ENCODE measurements at regions not wholly inside any gene's neighbourhood (a gene's known extent, or its start where the extent isn't known, plus 50 kb on each side); places are given as distances from the start of the nearest gene placed in this dataset.
"Not testable (repeated sequence)": the region's sequence is repeated elsewhere in the genome, so short reads cannot be mapped to it uniquely, and the experiment has no call there.

DNA sequence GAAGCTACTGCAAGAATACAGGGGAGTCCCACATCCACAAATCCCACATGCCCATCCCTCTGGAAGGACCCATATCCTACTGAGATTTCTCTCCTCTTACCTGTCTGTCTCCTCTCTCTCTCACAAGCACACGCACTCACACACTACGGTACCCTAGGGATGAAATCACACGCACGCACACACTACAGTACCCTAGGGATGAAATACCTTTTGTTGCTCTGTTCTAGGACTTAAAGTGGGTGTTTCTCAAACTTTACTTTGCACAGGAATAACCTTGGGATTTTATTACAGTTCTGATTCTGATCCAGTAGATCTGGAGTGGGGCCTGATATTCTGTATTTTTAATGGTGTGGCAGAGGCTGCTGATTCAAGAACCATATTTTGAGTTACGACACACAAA, 622.2 kb upstream of the ZNF385D start:
- DNase-seq (ENCODE audit: extremely low read depth, low read depth, low spot score), result no peak

DNA sequence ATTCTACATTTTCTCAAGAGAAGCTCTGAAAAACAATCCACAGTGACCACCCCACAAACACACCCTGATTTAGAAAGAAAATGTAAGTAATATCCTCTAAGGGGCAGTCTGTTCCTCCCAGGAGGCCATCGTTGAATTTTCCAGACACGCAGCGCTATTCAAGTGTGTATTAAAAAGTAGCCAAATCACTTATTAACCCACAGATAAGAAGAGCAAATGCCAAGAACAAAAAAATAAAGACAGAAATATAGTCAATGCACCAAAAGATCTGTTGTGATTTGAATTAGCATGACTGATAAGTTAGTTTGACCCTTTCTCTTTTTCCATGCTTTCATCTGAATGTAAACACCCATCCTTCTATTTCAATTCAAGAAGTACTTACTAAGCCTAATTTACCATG, 622.8 kb upstream of the ZNF385D start:
- no peak for DNase-seq (ENCODE audit: extremely low read depth, low read depth, low spot score)

DNA sequence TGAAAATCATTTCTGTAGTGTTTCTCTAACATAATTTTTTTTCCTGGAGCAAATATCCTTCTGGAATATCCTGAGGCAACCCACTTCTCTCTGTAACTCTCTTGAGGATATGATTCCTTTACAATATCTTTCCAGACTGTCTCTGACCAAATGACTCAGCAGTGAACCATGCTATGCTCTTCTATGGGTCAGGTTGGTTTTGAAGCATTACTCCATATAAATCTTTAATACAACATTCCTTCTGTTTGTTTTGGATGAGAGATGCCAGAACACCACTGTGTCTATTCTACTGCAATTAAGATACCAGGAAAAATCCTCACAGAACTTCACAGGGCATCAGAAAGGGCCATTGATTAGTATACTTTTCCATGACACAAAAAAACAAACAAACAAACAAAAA, 626.4 kb upstream of the ZNF385D start:
- DNase-seq (ENCODE audit: extremely low read depth, low read depth, low spot score), result no peak

GRCh38 chr3:22378869-22379268, 627.9 kb upstream of the ZNF385D start:
- no peak for DNase-seq (ENCODE audit: extremely low read depth, low read depth, low spot score)

GRCh38 chr3:22380253-22380652, 629.2 kb upstream of the ZNF385D start:
- DNase-seq (ENCODE audit: extremely low read depth, low read depth, low spot score), result no peak

DNA sequence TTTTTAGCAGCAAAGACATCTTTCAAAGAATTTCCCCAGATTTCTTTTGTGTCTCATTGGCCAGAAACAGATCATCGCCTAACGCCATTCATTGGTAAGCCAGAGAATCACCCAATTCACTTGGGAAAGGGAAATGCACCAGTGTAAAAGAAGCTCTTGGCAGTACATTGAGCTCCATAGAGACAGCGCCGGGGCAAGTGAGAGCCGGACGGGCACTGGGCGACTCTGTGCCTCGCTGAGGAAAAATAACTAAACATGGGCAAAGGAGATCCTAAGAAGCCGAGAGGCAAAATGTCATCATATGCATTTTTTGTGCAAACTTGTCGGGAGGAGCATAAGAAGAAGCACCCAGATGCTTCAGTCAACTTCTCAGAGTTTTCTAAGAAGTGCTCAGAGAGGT, 630.6 kb upstream of the ZNF385D start:
- not testable (repeated sequence) for DNase-seq (ENCODE audit: extremely low read depth, low read depth, low spot score)

DNA sequence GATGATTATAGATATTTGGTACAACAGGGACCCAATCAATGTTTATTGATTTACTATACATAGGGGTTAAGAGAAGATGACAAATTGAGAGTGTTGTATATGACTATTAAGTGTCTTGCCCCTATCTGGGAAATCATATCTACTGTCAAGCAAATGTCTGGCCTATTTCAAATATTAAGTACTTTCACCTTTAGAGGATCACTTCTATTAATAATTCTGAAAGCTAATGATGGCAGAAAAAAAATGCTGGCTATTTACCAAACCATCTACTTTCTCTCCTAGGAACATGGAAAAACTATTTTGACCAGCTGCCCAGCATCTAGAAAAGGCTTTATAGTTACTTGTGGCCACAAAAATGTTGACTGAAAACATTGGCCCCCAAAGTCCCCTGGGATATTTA, 632.3 kb upstream of the ZNF385D start:
- DNase-seq (ENCODE audit: extremely low read depth, low read depth, low spot score), result no peak

GRCh38 chr3:22386107-22386506, 635.1 kb upstream of the ZNF385D start:
- no peak for DNase-seq (ENCODE audit: extremely low read depth, low read depth, low spot score)

DNA sequence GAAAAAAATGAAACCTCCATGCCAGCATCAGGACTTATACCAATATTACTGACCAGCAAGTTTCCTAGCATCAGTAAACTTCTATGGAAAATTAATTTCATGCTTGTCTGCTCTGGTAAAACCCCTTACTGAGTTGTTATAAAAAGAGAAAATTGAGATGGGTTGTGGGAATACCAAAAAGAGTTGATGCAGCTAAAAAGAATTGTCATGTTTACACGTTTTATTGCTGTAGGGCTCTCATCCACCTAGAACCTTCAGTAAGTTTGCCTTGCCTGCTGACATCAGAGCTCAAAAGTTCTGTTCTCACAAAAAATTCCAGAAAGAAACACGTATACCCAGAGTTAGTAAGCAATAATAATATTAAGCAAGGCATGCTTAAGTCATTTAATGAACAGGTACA, 641.3 kb upstream of the ZNF385D start:
- DNase-seq (ENCODE audit: extremely low read depth, low read depth, low spot score), result no peak

GRCh38 chr3:22392859-22393258, 641.8 kb upstream of the ZNF385D start:
- DNase-seq (ENCODE audit: extremely low read depth, low read depth, low spot score), result no peak

DNA sequence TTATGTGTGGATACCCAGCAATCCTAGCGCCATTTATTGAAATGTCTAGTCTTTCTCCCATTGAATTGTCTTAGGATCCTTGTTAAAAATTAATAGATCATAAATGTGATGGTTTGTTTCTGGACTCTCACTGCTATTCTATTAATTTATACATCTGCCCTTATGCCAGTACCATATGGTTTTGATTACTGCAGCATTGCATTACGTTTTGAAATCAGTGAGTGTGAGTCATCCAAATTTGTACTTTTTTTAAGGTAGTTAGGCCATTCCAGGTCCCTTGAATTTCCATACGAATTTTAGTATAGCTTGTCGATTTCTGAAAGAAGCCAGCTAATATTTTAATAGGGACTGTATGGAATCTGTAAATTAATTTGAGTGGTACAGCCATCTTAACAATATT, 648.6 kb upstream of the ZNF385D start:
- DNase-seq (ENCODE audit: extremely low read depth, low read depth, low spot score), result no peak

GRCh38 chr3:22401499-22401898, 650.5 kb upstream of the ZNF385D start:
- no peak for DNase-seq (ENCODE audit: extremely low read depth, low read depth, low spot score)

- DNase-seq (ENCODE audit: extremely low read depth, low read depth, low spot score), result no peak
Measured at GRCh38 chr3:22414239-22414638, 663.2 kb upstream of the ZNF385D start.

DNA sequence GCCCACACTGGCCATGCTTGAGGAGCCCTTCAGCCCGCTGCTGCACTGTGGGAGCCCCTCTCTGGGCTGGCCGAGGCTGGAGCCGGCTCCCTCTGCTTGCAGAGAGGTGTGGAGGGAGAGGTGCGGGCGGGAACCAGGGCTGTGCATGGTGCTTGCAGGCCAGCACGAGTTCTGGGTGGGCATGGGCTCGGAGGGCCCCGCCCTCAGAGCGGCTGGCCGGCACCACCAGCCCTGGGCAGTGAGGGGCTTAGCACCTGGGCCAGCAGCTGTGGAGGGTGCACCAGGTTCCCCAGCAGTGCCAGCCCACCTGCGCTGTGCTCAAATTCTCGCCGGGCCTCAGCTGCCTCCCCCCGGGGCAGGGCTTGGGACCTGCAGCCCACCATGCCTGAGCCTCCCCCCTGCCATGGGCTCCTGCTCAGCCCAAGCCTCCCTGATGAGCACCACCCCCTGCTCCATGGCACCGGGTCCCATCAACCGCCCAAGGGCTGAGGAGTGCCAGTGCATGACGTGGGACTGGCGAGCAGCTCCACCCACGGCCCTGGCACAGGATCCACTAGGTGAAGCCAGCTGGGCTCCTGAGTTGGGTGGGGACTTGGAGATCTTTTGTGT, 665.9 kb upstream of the ZNF385D start:
- not testable (repeated sequence) for DNase-seq (ENCODE audit: extremely low read depth, low read depth, low spot score)

DNA sequence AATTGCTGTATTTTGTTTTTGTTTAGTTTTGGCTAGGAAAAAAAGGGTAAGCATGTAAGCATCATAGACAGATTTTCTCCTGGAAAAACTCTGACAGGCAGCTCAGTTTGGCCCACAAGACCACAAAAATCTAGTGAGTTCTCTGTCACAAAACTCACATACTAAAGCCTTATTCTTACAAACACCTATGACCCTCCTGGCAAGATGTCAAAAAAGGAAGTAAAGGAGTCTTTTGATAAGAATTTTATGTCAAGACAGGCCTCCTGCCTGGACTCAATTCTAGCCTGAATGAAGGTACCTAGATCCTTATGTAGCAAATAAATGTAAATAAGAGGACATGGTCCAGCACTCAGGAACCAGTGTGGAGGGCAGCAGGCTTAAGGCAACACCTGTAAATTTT, 668.3 kb upstream of the ZNF385D start:
- no peak for DNase-seq (ENCODE audit: extremely low read depth, low read depth, low spot score)

DNA sequence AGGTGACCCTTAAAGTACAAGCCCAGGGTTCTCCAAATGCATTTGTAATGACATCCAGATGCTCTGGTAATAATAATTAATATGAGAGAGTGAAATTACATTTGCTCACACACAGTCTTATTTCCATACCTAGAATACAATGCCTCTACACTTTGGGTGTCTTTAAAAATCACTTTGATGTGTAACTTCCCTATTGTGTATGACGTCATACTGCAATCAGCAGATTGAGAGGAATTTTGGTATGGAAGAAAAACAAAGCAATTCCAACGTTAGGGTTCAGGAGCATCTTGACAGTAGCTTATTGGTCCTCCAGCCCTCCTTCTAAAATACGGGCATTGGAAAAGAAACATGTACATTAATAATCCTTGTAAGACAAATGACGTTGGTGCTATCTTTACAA, 670.6 kb upstream of the ZNF385D start:
- no peak for DNase-seq (ENCODE audit: extremely low read depth, low read depth, low spot score)

GRCh38 chr3:22431334-22431733, 680.3 kb upstream of the ZNF385D start:
- DNase-seq (ENCODE audit: extremely low read depth, low read depth, low spot score), result no peak

DNA sequence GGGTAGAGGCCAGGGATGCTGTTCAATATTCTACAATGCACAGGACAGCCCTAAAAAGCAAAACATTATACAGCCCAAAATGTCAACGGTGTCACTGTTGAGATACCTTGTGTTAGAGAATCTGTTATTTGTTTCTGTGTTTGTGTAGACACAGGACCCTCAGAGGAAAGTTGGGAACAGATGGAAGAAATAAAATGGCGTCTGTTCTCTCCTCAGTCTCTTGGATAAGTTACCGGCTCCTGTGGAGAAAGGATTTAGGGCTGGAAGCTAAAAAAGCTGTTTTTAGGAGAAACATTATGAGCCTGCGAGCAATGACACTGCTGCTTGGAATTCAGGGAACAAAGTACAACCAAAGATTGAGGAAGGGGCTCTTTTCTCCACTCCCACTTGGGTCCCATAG, 688.6 kb upstream of the ZNF385D start:
- no peak for DNase-seq (ENCODE audit: extremely low read depth, low read depth, low spot score)

GRCh38 chr3:22441711-22442110, 690.7 kb upstream of the ZNF385D start:
- DNase-seq (ENCODE audit: extremely low read depth, low read depth, low spot score), result no peak

DNA sequence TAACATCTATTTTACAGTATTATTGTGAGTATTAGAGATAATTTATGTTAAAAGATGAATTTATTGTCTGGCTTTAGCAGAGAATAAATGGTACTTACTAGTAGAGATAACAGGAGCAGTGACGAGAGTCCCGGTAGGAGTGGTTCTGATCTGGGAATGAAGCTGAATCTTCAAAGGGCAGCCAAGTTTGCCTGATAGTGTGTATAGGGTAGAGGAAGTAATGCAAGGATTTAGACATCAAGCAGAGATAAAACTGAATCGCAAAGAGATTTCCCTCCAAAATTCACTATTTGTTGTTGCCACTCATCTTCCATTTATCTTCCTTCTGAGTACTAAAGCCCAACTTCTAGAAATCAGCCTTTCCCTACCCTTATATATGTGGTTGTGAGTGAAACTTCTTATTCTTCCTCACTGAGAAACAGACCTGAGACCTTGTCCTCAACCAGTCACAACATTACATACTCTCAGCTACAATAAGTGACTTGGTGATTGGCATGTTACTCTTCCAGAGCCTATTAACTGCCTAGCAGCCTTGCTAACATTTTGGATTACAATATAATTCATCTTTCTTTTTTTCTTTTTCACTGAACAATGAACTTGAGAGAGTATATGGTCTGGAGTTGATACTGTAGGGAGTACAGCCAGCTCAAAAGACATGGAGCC, 692.7 kb upstream of the ZNF385D start:
- DNase-seq (ENCODE audit: extremely low read depth, low read depth, low spot score), result no peak

DNA sequence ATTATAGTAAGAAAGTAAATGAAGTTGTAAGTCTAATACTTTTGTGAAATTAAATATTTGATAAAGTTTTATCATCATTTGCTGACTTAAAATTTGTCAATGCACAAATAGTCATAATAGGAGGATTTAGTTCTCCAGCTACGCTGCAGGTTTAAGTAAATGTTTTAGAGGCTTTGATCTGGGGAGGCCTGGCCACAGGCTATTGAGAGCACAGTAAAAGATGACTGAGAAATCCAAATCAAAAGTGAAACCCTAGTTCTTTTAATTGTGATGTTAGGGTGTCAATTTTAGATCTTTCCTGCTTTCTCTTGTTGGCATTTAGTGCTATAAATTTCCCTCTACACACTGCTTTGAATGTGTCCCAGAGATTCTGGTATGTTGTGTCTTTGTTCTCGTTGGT, 694.3 kb upstream of the ZNF385D start:
- not testable (repeated sequence) for DNase-seq (ENCODE audit: extremely low read depth, low read depth, low spot score)

- no peak for DNase-seq (ENCODE audit: extremely low read depth, low read depth, low spot score)
Measured at GRCh38 chr3:22450786-22451400, 699.9 kb upstream of the ZNF385D start.

Measured in glomerular endothelial cell (primary cell).